HEK293 (cell line): ENCODE measurements at regions not wholly inside any gene's neighbourhood (a gene's known extent, or its start where the extent isn't known, plus 50 kb on each side); places are given as distances from the start of the nearest gene placed in this dataset.

Experiments used
- CTCF ChIA-PET: fragments of 350-600 bp; formaldehyde crosslinking; extraction: SDS; loops from one replicate; lab custom pipeline; 2021; ENCODE audit warnings: antibody characterized with exemption; lab: Yijun Ruan, JAX
- POLR2A ChIA-PET: fragments of 300-600 bp; formaldehyde crosslinking; extraction: SDS; loops from one replicate; lab custom pipeline; 2020; ENCODE audit warnings: antibody characterized with exemption, inconsistent platforms; lab: Yijun Ruan, JAX
- H3K27ac ChIP-seq: fragments of 200-500 bp; sonication (Bioruptor generic); 2 replicates; pipeline ENCODE4 v1.5.1; 2014; ENCODE audit warnings: low read depth, low read length, control low read depth, inconsistent platforms; ENCODE audit errors: extremely low read depth
- H3K36me3 ChIP-seq, 2 experiments: fragments of 200-500 bp in 1 of 2; sonication (Bioruptor generic) in 1 of 2; 1 replicate in 1 of 2; 2 replicates in 1 of 2; pipeline ENCODE4 v1.5.1; 2014 to 2017; ENCODE audit warnings: inconsistent platforms in 2 of 2, low read length in 2 of 2; ENCODE audit not compliant: control insufficient read depth in 2 of 2, insufficient read depth in 1 of 2
- H3K4me1 ChIP-seq: fragments of 200-500 bp; sonication (Bioruptor generic); 2 replicates; pipeline ENCODE4 v1.5.1; 2014; ENCODE audit warnings: mild to moderate bottlenecking, low read length, inconsistent platforms; ENCODE audit not compliant: control insufficient read depth, insufficient read depth
- H3K4me3 ChIP-seq: 2 replicates; pipeline ENCODE4 v1.5.1; 2011; ENCODE audit warnings: low read depth, mild to moderate bottlenecking, control low read depth, low read length, moderate library complexity
- H3K9me3 ChIP-seq: fragments of 200-500 bp; sonication (Bioruptor generic); 2 replicates; pipeline ENCODE4 v1.5.1; 2014; ENCODE audit warnings: low read depth, low read length, inconsistent platforms; ENCODE audit not compliant: control insufficient read depth, insufficient read depth
- ATF2 ChIP-seq: fragments of 450-650 bp; formaldehyde crosslinking; IDR thresholded peaks from 2 replicates; pipeline ENCODE4 v1.5.1; 2016; ENCODE audit warnings: missing biosample characterization, missing genetic modification characterization, low read depth
- BCL11B ChIP-seq: fragments of 450-650 bp; formaldehyde crosslinking; IDR thresholded peaks from 2 replicates; pipeline ENCODE4 v1.5.1; 2016; ENCODE audit warnings: low read depth, missing biosample characterization, missing genetic modification characterization
- BCL6B ChIP-seq: fragments of 450-650 bp; formaldehyde crosslinking; IDR thresholded peaks from 2 replicates; pipeline ENCODE4 v1.5.1; 2017; ENCODE audit warnings: missing biosample characterization, missing genetic modification characterization
- GLIS1 ChIP-seq: fragments of 450-650 bp; formaldehyde crosslinking; IDR thresholded peaks from 2 replicates; pipeline ENCODE4 v1.5.1; 2016; ENCODE audit warnings: missing biosample characterization, missing genetic modification characterization
- HOXC10 ChIP-seq: sonication (generic); formaldehyde crosslinking; IDR thresholded peaks from 2 replicates; pipeline ENCODE4 v1.8.1; 2023; ENCODE audit warnings: mild to moderate bottlenecking, missing genetic modification reagents
- OVOL3 ChIP-seq: fragments of 450-650 bp; formaldehyde crosslinking; IDR thresholded peaks from 2 replicates; pipeline ENCODE4 v1.5.1; 2016; ENCODE audit warnings: missing biosample characterization, missing genetic modification characterization
- PBX3 ChIP-seq: sonication (generic); formaldehyde crosslinking; IDR thresholded peaks from 2 replicates; pipeline ENCODE4 v1.8.1; 2022; ENCODE audit warnings: mild to moderate bottlenecking, moderate library complexity, missing genetic modification reagents
- ZBTB44 ChIP-seq: fragments of 450-650 bp; IDR thresholded peaks from 2 replicates; pipeline ENCODE4 v1.5.1; 2018; ENCODE audit warnings: missing biosample characterization, mild to moderate bottlenecking, missing genetic modification characterization
- ZBTB8A ChIP-seq: fragments of 450-650 bp; formaldehyde crosslinking; IDR thresholded peaks from 2 replicates; pipeline ENCODE4 v1.5.1; 2016; ENCODE audit warnings: missing biosample characterization, missing genetic modification characterization
- ZFP37 ChIP-seq: fragments of 450-650 bp; formaldehyde crosslinking; IDR thresholded peaks from 2 replicates; pipeline ENCODE4 v1.5.1; 2016; ENCODE audit warnings: missing biosample characterization, missing genetic modification characterization
- ZNF148 ChIP-seq: fragments of 450-650 bp; formaldehyde crosslinking; IDR thresholded peaks from 2 replicates; pipeline ENCODE4 v1.5.0; 2017; ENCODE audit warnings: missing biosample characterization, missing genetic modification characterization, borderline replicate concordance
- ZNF202 ChIP-seq: fragments of 450-650 bp; formaldehyde crosslinking; IDR thresholded peaks from 2 replicates; pipeline ENCODE4 v1.5.1; 2016; ENCODE audit warnings: missing biosample characterization, missing genetic modification characterization, borderline replicate concordance
- ZNF211 ChIP-seq: fragments of 450-650 bp; formaldehyde crosslinking; IDR thresholded peaks from 2 replicates; pipeline ENCODE4 v1.5.1; 2016; ENCODE audit warnings: low read depth, missing biosample characterization, missing genetic modification characterization
- ZNF239 ChIP-seq: fragments of 450-650 bp; formaldehyde crosslinking; IDR thresholded peaks from 2 replicates; pipeline ENCODE4 v1.5.1; 2016; ENCODE audit warnings: missing biosample characterization, missing genetic modification characterization
- ZNF280C ChIP-seq: fragments of 450-650 bp; formaldehyde crosslinking; IDR thresholded peaks from 2 replicates; pipeline ENCODE4 v1.5.1; 2016; ENCODE audit warnings: missing biosample characterization, missing genetic modification characterization
- ZNF391 ChIP-seq: fragments of 450-650 bp; formaldehyde crosslinking; IDR thresholded peaks from 2 replicates; pipeline ENCODE4 v1.5.1; 2016; ENCODE audit warnings: low read depth, missing biosample characterization, missing genetic modification characterization, borderline replicate concordance
- ZNF513 ChIP-seq: fragments of 450-650 bp; IDR thresholded peaks from 2 replicates; pipeline ENCODE4 v1.5.1; 2018; ENCODE audit warnings: missing biosample characterization, missing genetic modification characterization
- ZNF639 ChIP-seq: fragments of 450-650 bp; formaldehyde crosslinking; IDR thresholded peaks from 2 replicates; pipeline ENCODE4 v1.5.1; 2016; ENCODE audit warnings: missing biosample characterization, missing genetic modification characterization
- ZNF777 ChIP-seq: fragments of 450-650 bp; formaldehyde crosslinking; IDR thresholded peaks from 2 replicates; pipeline ENCODE4 v1.5.1; 2017; ENCODE audit warnings: missing biosample characterization, missing genetic modification characterization, borderline replicate concordance
- ZSCAN5A ChIP-seq: fragments of 450-650 bp; formaldehyde crosslinking; IDR thresholded peaks from 2 replicates; pipeline ENCODE4 v1.5.1; 2016; ENCODE audit warnings: missing biosample characterization, missing genetic modification characterization

GRCh38 chr22:34914846-34915245 lies 151.1 kb upstream of the ISX start:
- Histone ChIP-seq H3K4me1 (no peaks in the 10 kb centered on the region), H3K4me3 (no peak overlapping the region), H3K27ac (no peak overlapping the region), H3K36me3 (no peaks in the 10 kb centered on the region), H3K9me3 (no peaks in the 10 kb centered on the region)
- ChIA-PET CTCF (interaction anchor here (0.7 to 1.5 kb wide), 2 partner anchors 30 to 317 kb away, joined by 3 to 6 read pairs; no protein-coding TSS in a partner anchor), POLR2A (no interaction called here)
- TF ChIP-seq BCL11B (tag by site-specific recombination) (no peak), ZBTB8A (tag by site-specific recombination) (no peak), ZNF280C (no peak), ZNF148 (tag by site-specific recombination) (no peak), ZNF513 (tag by site-specific recombination) (no peak), ZNF239 (tag by site-specific recombination) (no peak), ATF2 (tag by site-specific recombination) (no peak), ZNF639 (tag by site-specific recombination) (no peak), BCL6B (tag by site-specific recombination) (no peak), ZNF211 (no peak), ZSCAN5A (tag by site-specific recombination) (no peak), HOXC10 (CRISPR knock-in tag) (no peak)

- Histone ChIP-seq H3K4me3 (no peak overlapping the region), H3K9me3 (no peaks in the 10 kb centered on the region), H3K36me3 (no peaks in the 10 kb centered on the region), H3K4me1 (no peaks in the 10 kb centered on the region), H3K27ac (no peak overlapping the region)
- ChIA-PET POLR2A (no interaction called here), CTCF (interaction anchor here (1.3 kb wide), 1 partner anchor 233 kb away, joined by 3 read pairs; no protein-coding TSS in a partner anchor)
- TF ChIP-seq PBX3 (CRISPR knock-in tag) (no peak), OVOL3 (no peak), ZNF391 (tag by site-specific recombination) (no peak), GLIS1 (tag by site-specific recombination) (no peak), ZNF777 (no peak), ZFP37 (tag by site-specific recombination) (no peak), ZBTB44 (no peak), ZNF202 (tag by site-specific recombination) (no peak)
Measured at GRCh38 chr22:34917239-34917638, 148.7 kb upstream of the ISX start.
